H9 (cell line): ENCODE measurements at regions not wholly inside any gene's neighbourhood (a gene's known extent, or its start where the extent isn't known, plus 50 kb on each side); places are given as distances from the start of the nearest gene placed in this dataset.

Experiments used
- DNase-seq: peaks from one replicate; pipeline ENCODE4 v3.0.0-alpha.2; 2017
- H2AFZ ChIP-seq: one replicate; pipeline ENCODE4 v1.6.1; 2013; ENCODE audit warnings: mild to moderate bottlenecking, low read length, control low read depth, moderate library complexity
- H2AK5ac ChIP-seq: 2 replicates; pipeline ENCODE4 v1.6.1; 2013; ENCODE audit warnings: low read length, control low read depth, mixed read lengths; ENCODE audit not compliant: insufficient read length
- H2BK120ac ChIP-seq: one replicate; pipeline ENCODE4 v1.6.1; 2013; ENCODE audit warnings: low read depth, mild to moderate bottlenecking, low read length, control low read depth, inconsistent platforms; ENCODE audit not compliant: poor library complexity, severe bottlenecking
- H2BK12ac ChIP-seq: 2 replicates; pipeline ENCODE4 v1.6.1; 2013; ENCODE audit warnings: low read length, control low read depth, mixed read lengths, low read depth; ENCODE audit not compliant: insufficient read length
- H2BK15ac ChIP-seq: 2 replicates; pipeline ENCODE4 v1.6.1; 2013; ENCODE audit warnings: low read depth, low read length, control low read depth
- H2BK20ac ChIP-seq: one replicate; pipeline ENCODE4 v1.6.1; 2013; ENCODE audit warnings: low read depth, mild to moderate bottlenecking, low read length, control low read depth, inconsistent platforms; ENCODE audit not compliant: poor library complexity, severe bottlenecking
- H2BK5ac ChIP-seq: 2 replicates; pipeline ENCODE4 v1.6.1; 2013; ENCODE audit warnings: low read length, control low read depth, mixed read lengths; ENCODE audit not compliant: insufficient read length
- H3K14ac ChIP-seq: 2 replicates; pipeline ENCODE4 v1.6.1; 2013; ENCODE audit warnings: low read length, control low read depth; ENCODE audit not compliant: insufficient read depth
- H3K18ac ChIP-seq: 2 replicates; pipeline ENCODE4 v1.6.1; 2013; ENCODE audit warnings: low read depth, mild to moderate bottlenecking, mixed read lengths, low read length, control low read depth; ENCODE audit not compliant: insufficient read length
- H3K23ac ChIP-seq: 2 replicates; pipeline ENCODE4 v1.6.1; 2013; ENCODE audit warnings: low read length, control low read depth, mixed read lengths, low read depth; ENCODE audit not compliant: insufficient read length
- H3K23me2 ChIP-seq: 2 replicates; pipeline ENCODE4 v1.6.1; 2013; ENCODE audit warnings: low read depth, mild to moderate bottlenecking, mixed read lengths, low read length, control low read depth; ENCODE audit not compliant: insufficient read length, poor library complexity, severe bottlenecking
- H3K27ac ChIP-seq: 2 replicates; pipeline ENCODE4 v1.5.1; 2013; ENCODE audit warnings: low read length, control low read depth, mixed read lengths, low read depth; ENCODE audit not compliant: insufficient read length
- H3K27me3 ChIP-seq: 2 replicates; pipeline ENCODE4 v1.6.1; 2013; ENCODE audit warnings: low read length, control low read depth, inconsistent platforms; ENCODE audit not compliant: insufficient read depth
- H3K4ac ChIP-seq: 2 replicates; pipeline ENCODE4 v1.6.1; 2013; ENCODE audit warnings: low read depth, mild to moderate bottlenecking, control low read depth, inconsistent platforms, low read length, moderate library complexity
- H3K4me1 ChIP-seq: 2 replicates; pipeline ENCODE4 v1.6.1; 2013; ENCODE audit warnings: low read length, control low read depth, inconsistent platforms; ENCODE audit not compliant: insufficient read depth
- H3K4me2 ChIP-seq: 2 replicates; pipeline ENCODE4 v1.6.1; 2013; ENCODE audit warnings: low read length, control low read depth, mixed read lengths; ENCODE audit not compliant: insufficient read length, insufficient read depth
- H3K56ac ChIP-seq: 2 replicates; pipeline ENCODE4 v1.6.1; 2013; ENCODE audit warnings: low read depth, mild to moderate bottlenecking, mixed read lengths, low read length, control low read depth; ENCODE audit not compliant: insufficient read length
- H3K79me1 ChIP-seq: 2 replicates; pipeline ENCODE4 v1.6.1; 2013; ENCODE audit warnings: low read depth, mild to moderate bottlenecking, moderate library complexity, low read length, control low read depth, inconsistent platforms; ENCODE audit not compliant: insufficient read depth, poor library complexity, severe bottlenecking
- H3K79me2 ChIP-seq: 2 replicates; pipeline ENCODE4 v1.6.1; 2013; ENCODE audit warnings: low read length, control low read depth, inconsistent platforms; ENCODE audit not compliant: insufficient read depth
- H3K9ac ChIP-seq: 2 replicates; pipeline ENCODE4 v1.6.1; 2013; ENCODE audit warnings: low read length, control low read depth, mixed read lengths; ENCODE audit not compliant: insufficient read length; ENCODE audit errors: extremely low read depth
- H3K9me3 ChIP-seq: one replicate; pipeline ENCODE4 v1.6.1; 2013; ENCODE audit warnings: low read depth, low read length, inconsistent platforms; ENCODE audit not compliant: control insufficient read depth
- H3T11ph ChIP-seq: one replicate; pipeline ENCODE4 v1.6.1; 2013; ENCODE audit warnings: mild to moderate bottlenecking, low read length, control low read depth, inconsistent platforms
- H4K20me1 ChIP-seq: one replicate; pipeline ENCODE4 v1.6.1; 2013; ENCODE audit not compliant: control insufficient read depth, insufficient read length, insufficient read depth
- H4K5ac ChIP-seq: 2 replicates; pipeline ENCODE4 v1.6.1; 2013; ENCODE audit warnings: low read depth, mild to moderate bottlenecking, mixed read lengths, low read length, control low read depth; ENCODE audit not compliant: insufficient read length
- H4K8ac ChIP-seq: replicated peaks from 2 replicates; pipeline ENCODE4 v1.6.1; 2013; ENCODE audit warnings: low read length, control low read depth, mixed read lengths, low read depth; ENCODE audit not compliant: insufficient read length
- H4K91ac ChIP-seq: 2 replicates; pipeline ENCODE4 v1.6.1; 2013; ENCODE audit warnings: low read depth, mild to moderate bottlenecking, moderate library complexity, mixed read lengths, low read length, control low read depth; ENCODE audit not compliant: insufficient read length
- H3K27ac Mint-ChIP-seq, 3 experiments: 2 replicates in 2 of 3; 3 replicates in 1 of 3; pipeline ENCODE4 v1.8.0; 2020 to 2021; ENCODE audit warnings: mixed read lengths in 3 of 3, mild to moderate bottlenecking in 1 of 3, moderate library complexity in 1 of 3
- H3K27me3 Mint-ChIP-seq: 2 replicates; pipeline ENCODE4 v1.8.0; 2021; ENCODE audit warnings: low read depth, mild to moderate bottlenecking, moderate library complexity, mixed read lengths
- H3K36me3 Mint-ChIP-seq, 3 experiments: 2 replicates in 2 of 3; 3 replicates in 1 of 3; pipeline ENCODE4 v1.8.0; 2020 to 2021; ENCODE audit warnings: low read depth in 3 of 3, mixed read lengths in 3 of 3; ENCODE audit not compliant: insufficient read depth in 1 of 3
- H3K4me1 Mint-ChIP-seq, 2 experiments: 2 replicates each; pipeline ENCODE4 v1.8.0; 2020; ENCODE audit warnings: mixed read lengths in 2 of 2
- H3K4me3 Mint-ChIP-seq, 2 experiments: 2 replicates in 1 of 2; 3 replicates in 1 of 2; pipeline ENCODE4 v1.8.0; 2020 to 2021; ENCODE audit warnings: mild to moderate bottlenecking in 2 of 2, mixed read lengths in 2 of 2, moderate library complexity in 1 of 2
- H3K9me3 Mint-ChIP-seq, 2 experiments: 2 replicates in 1 of 2; 3 replicates in 1 of 2; pipeline ENCODE4 v1.8.0; 2020; ENCODE audit warnings: mild to moderate bottlenecking in 2 of 2, mixed read lengths in 2 of 2, moderate library complexity in 1 of 2
- TF ChIP-seq, protein P1 (sequence below): fragments of 200-600 bp; sonication (generic); conservative IDR thresholded peaks from 3 replicates; pipeline ENCODE4 v1.8.0; 2021; ENCODE audit warnings: antibody characterized with exemption, mild to moderate bottlenecking

DNA sequence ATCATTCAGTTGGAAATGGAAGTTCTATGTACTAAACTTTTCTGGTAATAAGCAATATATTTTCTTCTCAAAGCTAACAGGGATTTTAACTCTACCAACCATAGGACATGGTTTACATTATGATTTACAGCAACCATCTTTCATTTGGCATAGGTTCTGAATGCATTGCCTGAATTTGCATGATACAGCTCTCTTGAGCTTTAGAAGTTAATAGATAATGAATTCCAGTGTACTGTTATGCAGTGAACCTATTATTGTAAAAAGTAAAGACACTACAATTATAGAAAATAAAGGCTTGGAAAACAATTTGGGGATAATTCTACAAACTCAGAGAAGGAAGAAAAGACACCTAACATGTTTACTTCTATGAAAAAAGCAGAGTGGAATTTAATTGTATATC, 182.0 kb downstream of the GRB14 start:
- Histone ChIP-seq H3K14ac (no peak overlapping the region), H2BK5ac (no peak overlapping the region), H3K27ac (no peak overlapping the region), H2BK12ac (no peak overlapping the region), H3K23ac (no peak overlapping the region), H3K4me1 (no peaks in the 10 kb centered on the region), H3K18ac (no peak overlapping the region), H3K4ac (no peak overlapping the region), H4K5ac (no peak overlapping the region), H3K27me3 (no peaks in the 10 kb centered on the region), H2BK120ac (no peak overlapping the region), H3T11ph (no peak overlapping the region), H2AFZ (no peak overlapping the region), H2BK15ac (no peak overlapping the region), H4K91ac (no peak overlapping the region), H3K4me2 (no peak overlapping the region), H3K23me2 (no peaks in the 10 kb centered on the region), H3K79me1 (no peaks in the 10 kb centered on the region), H3K9me3 (no peaks in the 10 kb centered on the region), H4K8ac (no peak overlapping the region), H3K56ac (no peak overlapping the region), H3K79me2 (no peaks in the 10 kb centered on the region), H4K20me1 (no peaks in the 10 kb centered on the region), H3K9ac (no peak overlapping the region), H2BK20ac (no peak overlapping the region), H2AK5ac (no peak overlapping the region)
- H3K4me3 Mint-ChIP-seq: no peak overlapping the region
- DNase-seq: no peak
- peaks cover 5% of the 10 kb centered on the region in 2 experiments; a peak in 3 of 4 replicates for H3K4me1 Mint-ChIP-seq
- no peaks in the 10 kb centered on the region for H3K9me3 Mint-ChIP-seq
- no peaks in the 10 kb centered on the region for H3K36me3 Mint-ChIP-seq
- TF ChIP-seq, protein P1, sequence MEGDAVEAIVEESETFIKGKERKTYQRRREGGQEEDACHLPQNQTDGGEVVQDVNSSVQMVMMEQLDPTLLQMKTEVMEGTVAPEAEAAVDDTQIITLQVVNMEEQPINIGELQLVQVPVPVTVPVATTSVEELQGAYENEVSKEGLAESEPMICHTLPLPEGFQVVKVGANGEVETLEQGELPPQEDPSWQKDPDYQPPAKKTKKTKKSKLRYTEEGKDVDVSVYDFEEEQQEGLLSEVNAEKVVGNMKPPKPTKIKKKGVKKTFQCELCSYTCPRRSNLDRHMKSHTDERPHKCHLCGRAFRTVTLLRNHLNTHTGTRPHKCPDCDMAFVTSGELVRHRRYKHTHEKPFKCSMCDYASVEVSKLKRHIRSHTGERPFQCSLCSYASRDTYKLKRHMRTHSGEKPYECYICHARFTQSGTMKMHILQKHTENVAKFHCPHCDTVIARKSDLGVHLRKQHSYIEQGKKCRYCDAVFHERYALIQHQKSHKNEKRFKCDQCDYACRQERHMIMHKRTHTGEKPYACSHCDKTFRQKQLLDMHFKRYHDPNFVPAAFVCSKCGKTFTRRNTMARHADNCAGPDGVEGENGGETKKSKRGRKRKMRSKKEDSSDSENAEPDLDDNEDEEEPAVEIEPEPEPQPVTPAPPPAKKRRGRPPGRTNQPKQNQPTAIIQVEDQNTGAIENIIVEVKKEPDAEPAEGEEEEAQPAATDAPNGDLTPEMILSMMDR: no peak
- no peaks in the 10 kb centered on the region for H3K27me3 Mint-ChIP-seq
- no peak overlapping the region for H3K27ac Mint-ChIP-seq
